Skeletal muscle tissue (tissue), 3 donors: ENCODE measurements at regions not wholly inside any gene's neighbourhood (a gene's known extent, or its start where the extent isn't known, plus 50 kb on each side); places are given as distances from the start of the nearest gene placed in this dataset.

Experiments used
- H3K27ac ChIP-seq: one replicate; pipeline ENCODE4 v1.7.0; 2013; ENCODE audit warnings: mild to moderate bottlenecking, low read depth, low read length, inconsistent platforms
- H3K27me3 ChIP-seq, 3 donors: one replicate each; pipeline ENCODE4 v1.7.0; 2013; ENCODE audit warnings: low read length in 3 of 3; ENCODE audit not compliant: control insufficient read depth in 3 of 3, insufficient read depth in 3 of 3
- H3K36me3 ChIP-seq, 3 donors: one replicate each; pipeline ENCODE4 v1.7.0; 2013; ENCODE audit warnings: low read length in 3 of 3; ENCODE audit not compliant: control insufficient read depth in 3 of 3, insufficient read depth in 3 of 3
- H3K4me1 ChIP-seq, 3 donors: one replicate each; pipeline ENCODE4 v1.7.0; 2013; ENCODE audit warnings: low read length in 3 of 3, mild to moderate bottlenecking in 3 of 3; ENCODE audit not compliant: control insufficient read depth in 3 of 3, insufficient read depth in 3 of 3
- H3K4me3 ChIP-seq, 3 donors: one replicate each; pipeline ENCODE4 v1.7.0; 2013; ENCODE audit warnings: low read length in 3 of 3
- H3K9ac ChIP-seq, 3 donors: one replicate each; pipeline ENCODE4 v1.7.0; 2013; ENCODE audit warnings: low read length in 3 of 3, mild to moderate bottlenecking in 3 of 3, moderate library complexity in 2 of 3, low read depth in 1 of 3
- H3K9me3 ChIP-seq, 3 donors: one replicate each; pipeline ENCODE4 v1.7.0; 2013; ENCODE audit warnings: low read length in 3 of 3; ENCODE audit not compliant: control insufficient read depth in 3 of 3
- donor health status: Osteomylitis.

- Histone ChIP-seq H3K9me3 (no peaks in the 10 kb centered on the region), H3K36me3 (no peaks in the 10 kb centered on the region), H3K4me3 (no peak overlapping the region)
These were observed 76.5 kb upstream of the NR3C1 start for GRCh38 chr5:143480001-143480400.

GRCh38 chr5:143479394-143479793 is 75.9 kb upstream of the NR3C1 start:
- H3K27ac ChIP-seq = no peak overlapping the region
- H3K36me3 ChIP-seq = no peaks in the 10 kb centered on the region
- H3K9me3 ChIP-seq = no peaks in the 10 kb centered on the region
- no peaks in the 10 kb centered on the region for H3K27me3 ChIP-seq
- H3K4me3 ChIP-seq = no peak overlapping the region
- peaks cover 0 to 4% (median 0%) of the 10 kb centered on the region in 3 donors for H3K4me1 ChIP-seq
- no peak overlapping the region for H3K9ac ChIP-seq

More at GRCh38 chr5:143480001-143480400, 76.5 kb upstream of the NR3C1 start:
- Histone ChIP-seq H3K4me1 (peaks cover 0 to 4% (median 0%) of the 10 kb centered on the region in 3 donors), H3K27me3 (no peaks in the 10 kb centered on the region), H3K9ac (no peak overlapping the region), H3K27ac (no peak overlapping the region)

- Histone ChIP-seq H3K36me3 (no peaks in the 10 kb centered on the region), H3K27me3 (no peaks in the 10 kb centered on the region), H3K9me3 (no peaks in the 10 kb centered on the region)
These were observed 73.2 kb upstream of the NR3C1 start for GRCh38 chr5:143476601-143477211.

GRCh38 chr5:143474616-143475015 is 71.1 kb upstream of the NR3C1 start:
- Histone ChIP-seq H3K36me3 (no peaks in the 10 kb centered on the region), H3K27me3 (no peaks in the 10 kb centered on the region), H3K27ac (no peak overlapping the region), H3K9ac (no peak overlapping the region), H3K4me3 (no peak overlapping the region), H3K9me3 (no peaks in the 10 kb centered on the region), H3K4me1 (peaks cover 0 to 7% (median 0%) of the 10 kb centered on the region in 3 donors)

More at GRCh38 chr5:143476601-143477211, 73.2 kb upstream of the NR3C1 start:
- Histone ChIP-seq H3K4me3 (no peak overlapping the region), H3K27ac (no peak overlapping the region), H3K9ac (no peak overlapping the region), H3K4me1 (peaks cover 0 to 4% (median 0%) of the 10 kb centered on the region in 3 donors)

- Histone ChIP-seq H3K4me1 (peaks cover 0 to 7% (median 0%) of the 10 kb centered on the region in 3 donors), H3K9me3 (no peaks in the 10 kb centered on the region), H3K27me3 (no peaks in the 10 kb centered on the region), H3K9ac (no peak overlapping the region), H3K27ac (no peak overlapping the region), H3K36me3 (no peaks in the 10 kb centered on the region), H3K4me3 (no peak overlapping the region)
These were observed 70.0 kb upstream of the NR3C1 start for GRCh38 chr5:143473481-143473880.

GRCh38 chr5:143472576-143472975 is 69.1 kb upstream of the NR3C1 start:
- Histone ChIP-seq H3K27me3 (no peaks in the 10 kb centered on the region), H3K36me3 (no peaks in the 10 kb centered on the region), H3K9ac (no peak overlapping the region), H3K4me3 (no peak overlapping the region), H3K27ac (no peak overlapping the region), H3K4me1 (peaks cover 0 to 7% (median 0%) of the 10 kb centered on the region in 3 donors), H3K9me3 (no peaks in the 10 kb centered on the region)

GRCh38 chr5:143471666-143472464 is 68.4 kb upstream of the NR3C1 start:
- Histone ChIP-seq H3K27me3 (no peaks in the 10 kb centered on the region), H3K4me3 (no peak overlapping the region), H3K4me1 (peaks cover 0 to 7% (median 0%) of the 10 kb centered on the region in 3 donors), H3K9me3 (no peaks in the 10 kb centered on the region), H3K36me3 (no peaks in the 10 kb centered on the region), H3K9ac (no peak overlapping the region), H3K27ac (no peak overlapping the region)

GRCh38 chr5:143471041-143471509 is 67.6 kb upstream of the NR3C1 start:
- H3K9me3 ChIP-seq = no peaks in the 10 kb centered on the region
- H3K9ac ChIP-seq = no peak overlapping the region

GRCh38 chr5:143470120-143470519 is 66.6 kb upstream of the NR3C1 start:
- Histone ChIP-seq H3K9me3 (no peaks in the 10 kb centered on the region), H3K36me3 (no peaks in the 10 kb centered on the region), H3K4me1 (peaks cover 0 to 7% (median 0%) of the 10 kb centered on the region in 3 donors)

More at GRCh38 chr5:143471041-143471509, 67.6 kb upstream of the NR3C1 start:
- Histone ChIP-seq H3K4me1 (peaks cover 0 to 7% (median 0%) of the 10 kb centered on the region in 3 donors), H3K36me3 (no peaks in the 10 kb centered on the region), H3K27ac (no peak overlapping the region), H3K27me3 (no peaks in the 10 kb centered on the region), H3K4me3 (no peak overlapping the region)

GRCh38 chr5:143469125-143469524 is 65.6 kb upstream of the NR3C1 start:
- peaks cover 0 to 7% (median 0%) of the 10 kb centered on the region in 3 donors for H3K4me1 ChIP-seq

More at GRCh38 chr5:143470120-143470519, 66.6 kb upstream of the NR3C1 start:
- Histone ChIP-seq H3K4me3 (no peak overlapping the region), H3K27me3 (no peaks in the 10 kb centered on the region), H3K9ac (no peak overlapping the region), H3K27ac (no peak overlapping the region)

More at GRCh38 chr5:143469125-143469524, 65.6 kb upstream of the NR3C1 start:
- Histone ChIP-seq H3K9ac (no peak overlapping the region), H3K27me3 (no peaks in the 10 kb centered on the region), H3K36me3 (no peaks in the 10 kb centered on the region), H3K4me3 (no peak overlapping the region), H3K27ac (no peak overlapping the region), H3K9me3 (no peaks in the 10 kb centered on the region)
